B cell (primary cell): ENCODE measurements at regions not wholly inside any gene's neighbourhood (a gene's known extent, or its start where the extent isn't known, plus 50 kb on each side); places are given as distances from the start of the nearest gene placed in this dataset.

Source experiments
- ATAC-seq: fragments of 200-7000 bp; cut with Tn5 transposase; one replicate; pipeline ENCODE4 v1.10.0; 2021; ENCODE audit warnings: low read depth, mild to moderate bottlenecking, moderate number of reproducible peaks, moderate library complexity
- CTCF ChIA-PET: fragments of 350-600 bp; sonication (Branson Sonifier 250); formaldehyde crosslinking; loops from one replicate; lab custom pipeline; 2021; ENCODE audit warnings: antibody characterized with exemption, inconsistent platforms; lab: Charles Lee
- POLR2A ChIA-PET: fragments of 350-600 bp; sonication (Branson Sonifier 250); formaldehyde crosslinking; loops from one replicate; lab custom pipeline; 2021; ENCODE audit warnings: antibody characterized with exemption; lab: Charles Lee
- DNase-seq: peaks from one replicate; pipeline ENCODE4 v3.0.0; 2013
- H2AFZ ChIP-seq: 2 replicates; pipeline ENCODE4 v1.6.1; 2012; ENCODE audit warnings: mild to moderate bottlenecking, low read depth, low read length; ENCODE audit not compliant: insufficient read depth, poor library complexity, severe bottlenecking
- H3K27ac ChIP-seq, 2 donors: 1 replicate in 1 of 2; 2 replicates in 1 of 2; pipeline ENCODE4 v1.5.1; 2012 to 2013; ENCODE audit warnings: low read length in 2 of 2, mild to moderate bottlenecking in 2 of 2, moderate library complexity in 1 of 2
- H3K27me3 ChIP-seq, 4 experiments: fragments of 200-600 bp in 1 of 4; sonication (generic) in 1 of 4; replicated peaks in 1 of 4; 1 replicate in 2 of 4; 2 replicates in 2 of 4; pipeline versions ENCODE4 v1.6.1 to v1.7.0; 2013 to 2016; ENCODE audit warnings: low read length in 3 of 4, mild to moderate bottlenecking in 2 of 4, mixed read lengths in 1 of 4, moderate library complexity in 1 of 4; ENCODE audit not compliant: insufficient read depth in 4 of 4, control insufficient read depth in 3 of 4; ENCODE audit errors: control extremely low read depth in 1 of 4
- H3K36me3 ChIP-seq, 2 experiments: replicated peaks in 1 of 2; 1 replicate in 1 of 2; 2 replicates in 1 of 2; pipeline versions ENCODE4 v1.6.1 to v1.7.1; 2013; ENCODE audit warnings: low read length in 1 of 2; ENCODE audit not compliant: insufficient read depth in 2 of 2, control insufficient read depth in 1 of 2; ENCODE audit errors: control extremely low read depth in 1 of 2, extremely low read depth in 1 of 2
- H3K4me1 ChIP-seq, 2 donors: fragments of 200-600 bp in 1 of 2; sonication (generic) in 1 of 2; 1 replicate in 1 of 2; 2 replicates in 1 of 2; pipeline versions ENCODE4 v1.5.1 to v1.6.1; 2013 to 2017; ENCODE audit warnings: low read length in 2 of 2; ENCODE audit not compliant: control insufficient read depth in 2 of 2, insufficient read depth in 2 of 2
- H3K4me2 ChIP-seq: replicated peaks from 2 replicates; pipeline ENCODE3; 2012; ENCODE audit warnings: mild to moderate bottlenecking, low read depth, low read length; ENCODE audit not compliant: poor library complexity, severe bottlenecking
- H3K4me3 ChIP-seq, 5 experiments: fragments of 200-600 bp in 1 of 5; sonication (generic) in 1 of 5; 1 replicate in 3 of 5; 2 replicates in 2 of 5; pipeline versions ENCODE4 v1.5.1 to v1.7.0; 2011 to 2016; ENCODE audit warnings: low read length in 4 of 5, mild to moderate bottlenecking in 4 of 5, low read depth in 2 of 5, control low read depth in 1 of 5, moderate library complexity in 1 of 5; ENCODE audit not compliant: insufficient read depth in 1 of 5; ENCODE audit errors: control extremely low read depth in 1 of 5, extremely low read depth in 1 of 5
- H3K79me2 ChIP-seq: fragments of 200-600 bp; sonication (generic); one replicate; pipeline ENCODE4 v1.6.0; 2016; ENCODE audit warnings: low read length; ENCODE audit not compliant: control insufficient read depth, insufficient read depth
- H3K9ac ChIP-seq: fragments of 200-600 bp; sonication (generic); 2 replicates; pipeline ENCODE4 v1.6.1; 2017; ENCODE audit warnings: mild to moderate bottlenecking, low read length, moderate library complexity
- H3K9me3 ChIP-seq, 3 donors: one replicate each; pipeline versions ENCODE4 v1.6.1 to v1.7.1; 2013; ENCODE audit warnings: low read length in 2 of 3; ENCODE audit not compliant: control insufficient read depth in 2 of 3, insufficient read depth in 1 of 3; ENCODE audit errors: control extremely low read depth in 1 of 3
- H4K20me1 ChIP-seq: 2 replicates; pipeline ENCODE4 v1.6.0; 2012; ENCODE audit warnings: mild to moderate bottlenecking, low read length; ENCODE audit not compliant: insufficient read depth, control insufficient read depth, poor library complexity, severe bottlenecking
- H3K27ac Mint-ChIP-seq: one replicate; pipeline ENCODE4 v1.8.0; 2021; ENCODE audit warnings: mixed read lengths
- H3K27me3 Mint-ChIP-seq: one replicate; pipeline ENCODE4 v1.8.0; 2021; ENCODE audit warnings: mixed read lengths
- H3K4me1 Mint-ChIP-seq: one replicate; pipeline ENCODE4 v1.8.0; 2021; ENCODE audit warnings: mixed read lengths
- H3K4me3 Mint-ChIP-seq: one replicate; pipeline ENCODE4 v1.8.0; 2021; ENCODE audit warnings: mixed read lengths
- H3K9me3 Mint-ChIP-seq: one replicate; pipeline ENCODE4 v1.8.0; 2022; ENCODE audit warnings: mixed read lengths; ENCODE audit not compliant: insufficient read depth
- CTCF ChIP-seq: fragments of 200-600 bp; IDR thresholded peaks from one replicate; pipeline ENCODE4 v1.8.0; 2022; ENCODE audit warnings: antibody characterized with exemption, mild to moderate bottlenecking
- EZH2 ChIP-seq: IDR thresholded peaks from 2 replicates; pipeline ENCODE4 v1.6.1; 2012; ENCODE audit warnings: borderline replicate concordance, low read depth, mild to moderate bottlenecking, moderate library complexity, low read length; ENCODE audit not compliant: insufficient read depth, poor library complexity, severe bottlenecking
- WGBS: methylation state at CpG from one replicate; pipeline ENCODE4 v1.1.5; 2013; ENCODE audit warnings: missing lambda C conversion rate; ENCODE audit not compliant: insufficient coverage; 5-methylcytosine and 5-hydroxymethylcytosine counted together
- intact Hi-C: fragments of 100-400 bp; cut with micrococcal nuclease; formaldehyde crosslinking; loops from one replicate; pipeline ENCODE4 v1.10.0; 2022

GRCh38 chr3:64306745-64307144 lies 81.5 kb upstream of the PRICKLE2 start:
- no peak overlapping the region for H3K27ac ChIP-seq
- no CpG with 5 or more reads among the region's 2 CpGs for WGBS
- H2AFZ ChIP-seq = no peak overlapping the region
- no peaks in the 10 kb centered on the region for H3K9me3 Mint-ChIP-seq
- no peak overlapping the region for H3K4me3 Mint-ChIP-seq
- ATAC-seq (no peak), DNase-seq (no peak)
- peaks cover 0 to 2% (median 0%) of the 10 kb centered on the region in 3 donors for H3K9me3 ChIP-seq
- CTCF ChIA-PET = no interaction called here
- H3K4me1 ChIP-seq = no peaks in the 10 kb centered on the region
- TF ChIP-seq EZH2 (no peak), CTCF (no peak)
- intact Hi-C loops = no loop called here
- H3K27me3 Mint-ChIP-seq = peaks cover 7% of the 10 kb centered on the region
- H3K27me3 ChIP-seq = no peaks in the 10 kb centered on the region
- no peaks in the 10 kb centered on the region for H3K36me3 ChIP-seq
- no peaks in the 10 kb centered on the region for H4K20me1 ChIP-seq
- H3K27ac Mint-ChIP-seq = no peak overlapping the region
- H3K79me2 ChIP-seq = no peaks in the 10 kb centered on the region
- H3K9ac ChIP-seq = no peak overlapping the region
- POLR2A ChIA-PET = no interaction called here
- H3K4me1 Mint-ChIP-seq = no peaks in the 10 kb centered on the region
- H3K4me2 ChIP-seq = no peak overlapping the region
- no peak overlapping the region for H3K4me3 ChIP-seq

DNA sequence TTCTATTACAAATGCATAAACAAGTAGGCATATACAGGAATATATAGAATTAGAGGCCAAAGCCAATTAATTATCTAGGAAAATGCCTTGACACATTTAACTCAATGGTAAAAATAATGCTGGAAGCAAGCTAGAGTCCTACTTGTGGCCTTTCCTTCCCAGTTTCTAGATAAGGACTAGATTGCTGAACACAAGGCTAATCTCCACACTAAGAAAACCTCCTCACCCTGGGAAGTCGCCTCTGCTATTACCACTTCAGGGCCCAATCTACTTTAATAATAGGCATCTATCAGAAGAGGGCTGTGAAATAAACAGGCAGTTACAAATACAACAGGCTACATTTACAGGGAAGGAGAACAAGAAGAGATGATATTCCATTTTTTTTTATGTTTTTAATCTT lies 80.5 kb upstream of the PRICKLE2 start:
- H3K9ac ChIP-seq = no peak overlapping the region
- Mint-ChIP-seq H3K27me3 (peaks cover 7% of the 10 kb centered on the region), H3K4me3 (no peak overlapping the region), H3K4me1 (no peaks in the 10 kb centered on the region), H3K9me3 (no peaks in the 10 kb centered on the region), H3K27ac (no peak overlapping the region)
- H3K27ac ChIP-seq = no peak overlapping the region
- H3K9me3 ChIP-seq = peaks cover 0 to 2% (median 0%) of the 10 kb centered on the region in 3 donors
- POLR2A ChIA-PET = no interaction called here
- WGBS = no CpG with 5 or more reads among the region's 1 CpG
- H3K27me3 ChIP-seq = no peaks in the 10 kb centered on the region
- no peak overlapping the region for H3K4me3 ChIP-seq
- no peaks in the 10 kb centered on the region for H3K4me1 ChIP-seq
- no peak overlapping the region for H2AFZ ChIP-seq
- H4K20me1 ChIP-seq = no peaks in the 10 kb centered on the region
- intact Hi-C loops = no loop called here
- TF ChIP-seq EZH2 = no peak
- TF ChIP-seq CTCF = no peak
- H3K36me3 ChIP-seq = no peaks in the 10 kb centered on the region
- H3K79me2 ChIP-seq = no peaks in the 10 kb centered on the region
- no peak for DNase-seq
- CTCF ChIA-PET = no interaction called here
- ATAC-seq = no peak
- no peak overlapping the region for H3K4me2 ChIP-seq
